ENCODE measurements at regions not wholly inside any gene's neighbourhood (a gene's known extent, or its start where the extent isn't known, plus 50 kb on each side); places are given as distances from the start of the nearest gene placed in this dataset.

- no peak for DNase-seq (ENCODE audit: low spot score)
These were observed 304.5 kb upstream of the FANCL start for GRCh38 chr2:58545300-58546280.

- no peak for DNase-seq (ENCODE audit: low spot score)
These were observed 302.3 kb upstream of the FANCL start for GRCh38 chr2:58543442-58543841.

DNA sequence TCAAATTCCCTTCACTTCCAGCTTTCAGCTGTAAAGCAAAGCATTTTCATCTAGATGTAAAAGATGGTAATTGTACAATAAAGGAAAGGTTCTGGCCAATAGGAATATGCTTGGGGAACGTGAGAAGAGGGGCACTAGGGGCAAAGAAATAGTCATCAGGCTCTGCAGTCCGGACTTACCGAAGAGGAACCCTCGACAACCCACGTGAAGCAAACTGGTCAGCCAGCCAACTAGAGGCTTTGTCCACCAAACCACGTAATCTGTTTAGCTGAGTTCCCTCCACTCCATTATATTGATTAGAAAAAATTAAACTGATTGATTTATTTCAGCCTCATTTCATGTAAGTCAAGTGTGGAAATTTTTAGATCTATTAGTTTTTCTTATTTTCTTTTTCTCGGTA, 300.4 kb upstream of the FANCL start:
- peak; percentile 17 for DNase-seq (ENCODE audit: low spot score)

DNA sequence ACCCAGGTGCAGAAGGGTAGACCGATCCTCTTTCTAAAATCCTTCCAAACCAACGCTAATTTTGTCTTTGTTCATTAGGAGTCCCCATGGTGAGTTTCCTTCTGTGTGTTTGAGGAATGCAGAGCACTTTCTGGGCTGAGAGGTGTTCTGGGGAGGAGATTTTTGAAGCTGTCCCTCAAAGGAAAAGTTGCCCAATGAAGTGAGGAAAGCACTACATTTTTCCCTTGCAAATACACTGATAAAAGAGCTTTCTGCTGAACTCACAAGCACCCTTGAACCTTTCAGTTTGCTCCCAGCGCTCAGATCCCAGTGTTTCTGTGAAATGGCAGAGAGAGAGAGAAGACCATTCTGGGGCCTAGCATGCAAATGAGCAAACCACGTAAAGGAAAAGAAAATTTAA, 299.6 kb upstream of the FANCL start:
- peak; percentile 38 for DNase-seq (ENCODE audit: low spot score)

DNA sequence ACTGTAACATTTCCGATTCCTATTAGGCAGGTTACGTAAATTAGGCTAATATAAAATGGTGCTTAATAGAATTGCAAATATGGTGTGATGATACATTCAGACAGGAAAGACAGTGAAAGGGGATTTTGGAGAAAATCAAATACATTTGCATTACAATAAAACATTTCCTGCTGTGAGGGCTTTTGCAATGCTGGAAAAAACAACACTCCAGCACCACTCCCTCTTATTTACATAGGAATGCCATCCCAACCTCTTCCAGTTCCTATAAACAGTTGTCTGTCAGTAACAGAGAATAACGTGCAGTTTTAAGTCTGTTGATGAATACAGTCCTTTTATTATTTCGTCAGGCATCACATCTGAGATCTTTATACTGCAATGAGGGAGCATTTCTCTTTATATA, 298.8 kb upstream of the FANCL start:
- DNase-seq (ENCODE audit: low spot score): peak; percentile 54

DNA sequence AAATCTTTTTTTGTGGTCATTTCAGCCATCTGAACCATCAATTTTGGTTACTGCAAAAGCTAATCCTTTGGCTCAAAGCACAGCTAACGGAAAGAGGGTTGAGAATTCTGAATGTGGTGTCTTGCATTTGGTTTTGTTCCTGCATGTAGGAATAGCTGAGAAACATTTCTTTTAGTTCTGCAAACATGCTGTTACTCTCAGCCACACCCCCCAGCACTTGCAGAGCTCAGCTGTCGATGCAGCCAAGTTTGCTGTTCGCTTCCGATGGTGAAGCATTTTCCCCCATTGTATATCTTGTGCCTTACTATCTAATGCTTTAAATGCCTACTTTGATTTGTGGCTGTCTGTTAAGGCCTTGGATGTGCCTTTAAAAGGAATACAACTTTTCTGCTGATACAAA, 294.9 kb upstream of the FANCL start:
- DNase-seq (ENCODE audit: low spot score): no peak

- peak; percentile 45 for DNase-seq (ENCODE audit: low spot score)
These were observed 294.1 kb upstream of the FANCL start for GRCh38 chr2:58535182-58535581.

GRCh38 chr2:58533376-58533775, 292.3 kb upstream of the FANCL start:
- DNase-seq (ENCODE audit: low spot score): no peak

GRCh38 chr2:58532641-58533040, 291.5 kb upstream of the FANCL start:
- DNase-seq (ENCODE audit: low spot score): no peak

DNA sequence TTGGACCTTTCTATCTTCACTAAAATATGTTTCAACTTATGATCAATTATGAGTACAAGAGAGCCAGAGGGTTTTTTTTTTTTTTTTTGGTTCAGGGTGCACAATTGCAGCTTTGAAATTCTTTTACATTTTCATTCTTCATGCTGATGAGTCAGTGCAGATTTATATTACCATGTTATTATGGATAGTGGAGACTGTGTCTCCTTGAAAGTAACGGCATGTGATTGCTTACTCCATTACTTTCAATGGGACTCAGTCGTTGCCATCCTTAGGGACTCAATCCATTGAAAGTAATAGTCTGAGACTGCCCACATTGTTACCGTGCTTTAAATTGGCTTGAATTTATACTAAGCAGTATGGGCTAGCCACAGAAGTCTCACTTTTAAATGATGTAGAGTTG, 286.5 kb upstream of the FANCL start:
- DNase-seq (ENCODE audit: low spot score): no peak

DNA sequence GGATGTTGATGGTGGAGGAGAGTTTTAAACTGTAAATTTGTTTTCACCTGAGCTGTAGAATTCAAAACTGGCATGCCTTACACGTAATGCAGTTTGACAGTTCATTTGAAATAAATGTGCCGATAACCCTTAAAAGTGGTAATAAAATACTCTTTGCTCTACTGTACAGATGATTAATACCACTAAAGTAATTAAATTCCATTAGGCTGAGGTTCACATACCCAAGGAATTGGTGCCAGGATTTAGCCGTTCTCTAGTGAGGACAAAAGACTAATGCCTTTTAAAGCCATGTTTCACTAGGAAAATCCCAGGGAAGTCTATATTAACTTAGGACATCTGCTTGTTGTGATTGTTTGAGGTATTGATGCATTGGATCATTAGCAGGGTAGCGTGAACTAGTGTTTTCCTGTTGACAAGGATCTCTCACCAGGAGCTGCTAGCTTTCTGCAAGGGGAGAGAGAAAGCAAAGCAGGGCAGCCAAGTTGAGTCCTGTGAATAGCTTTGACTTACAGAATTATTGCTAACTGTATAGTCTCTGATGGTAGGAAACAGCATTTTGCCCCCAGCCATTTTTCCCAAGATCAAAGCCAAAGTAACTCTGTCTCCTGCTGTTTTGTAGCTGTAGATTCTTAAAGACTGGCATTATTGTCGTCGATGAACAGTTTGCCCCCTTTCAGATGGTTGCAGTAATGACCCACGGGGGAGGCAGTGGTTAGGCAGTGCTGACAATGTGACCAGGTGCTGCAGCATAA, 280.9 kb upstream of the FANCL start:
- DNase-seq (ENCODE audit: low spot score): no peak

DNA sequence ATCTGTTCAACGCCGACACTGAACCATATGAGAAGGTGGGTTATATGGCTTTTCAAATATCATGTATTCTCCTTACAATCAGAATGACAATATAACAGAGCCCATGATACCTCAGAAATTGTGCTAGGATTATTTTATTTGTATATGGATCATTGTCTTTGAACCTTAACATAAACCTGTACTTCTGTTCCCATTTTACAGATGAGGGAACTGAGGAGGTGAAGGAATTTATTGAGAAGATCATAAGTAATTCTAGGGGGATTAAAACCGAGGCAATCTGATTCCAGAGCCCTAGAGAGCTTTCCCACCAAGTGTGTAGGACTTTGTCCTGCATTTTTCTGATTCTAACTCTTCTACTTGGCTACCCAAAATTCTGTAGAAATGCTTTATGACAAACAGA, 279.8 kb upstream of the FANCL start:
- DNase-seq (ENCODE audit: low spot score): no peak

GRCh38 chr2:58517881-58518280, 276.8 kb upstream of the FANCL start:
- DNase-seq (ENCODE audit: low spot score): no peak

DNA sequence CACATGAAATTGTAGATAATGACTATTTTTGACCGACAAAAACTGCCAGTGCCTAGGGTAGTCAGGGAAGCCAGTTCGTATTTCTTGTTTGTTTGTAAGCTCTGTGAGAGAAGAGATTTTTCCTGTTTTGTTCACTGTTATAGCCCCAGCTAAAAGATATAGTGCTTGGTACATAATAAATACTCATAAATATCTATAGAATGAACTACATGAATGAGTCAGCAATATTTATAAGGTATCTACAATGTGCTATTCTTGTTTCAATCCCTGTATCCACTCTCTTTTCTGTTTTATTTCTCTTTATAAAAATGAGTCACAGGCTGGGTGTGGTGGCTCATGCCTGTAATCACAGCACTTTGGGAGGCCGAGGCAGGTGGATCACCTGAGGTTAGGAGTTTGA, 275.6 kb upstream of the FANCL start:
- no peak for DNase-seq (ENCODE audit: low spot score)

DNA sequence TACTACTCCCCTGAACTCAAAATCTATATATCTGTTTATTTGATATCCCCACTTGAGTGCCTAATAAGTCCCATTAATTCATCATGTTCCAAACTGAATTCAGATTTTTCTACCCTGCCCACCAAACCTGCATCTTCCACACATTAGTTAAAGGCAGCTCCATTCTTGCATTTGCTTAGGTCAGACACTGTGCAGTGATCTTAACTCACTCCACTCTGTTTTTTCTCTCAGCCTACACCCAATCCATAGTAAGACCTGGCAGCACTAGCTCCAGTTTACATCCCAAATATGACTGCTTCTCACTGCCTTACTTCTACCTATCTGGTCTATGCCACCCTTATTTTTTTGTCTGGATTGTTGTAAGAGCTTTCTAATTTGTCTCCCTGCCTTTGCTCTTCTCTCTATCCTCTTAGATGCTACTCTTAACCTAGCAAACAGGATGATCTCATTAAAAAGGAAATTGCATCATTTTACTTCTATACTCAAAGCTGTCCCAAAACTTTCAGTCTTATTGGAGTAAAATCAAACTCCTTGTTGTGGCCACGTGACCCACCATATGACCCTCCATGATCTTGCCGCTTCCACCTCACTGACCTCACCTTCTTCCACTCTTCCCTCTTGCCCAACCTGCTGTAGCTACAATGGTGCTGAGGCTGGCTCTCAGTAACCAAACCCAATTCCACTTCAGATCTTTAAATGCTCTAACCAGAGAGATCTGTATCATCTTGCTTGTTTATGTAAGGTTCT, 274.9 kb upstream of the FANCL start:
- DNase-seq (ENCODE audit: low spot score): no peak

GRCh38 chr2:58514252-58514651, 273.1 kb upstream of the FANCL start:
- no peak for DNase-seq (ENCODE audit: low spot score)

- DNase-seq (ENCODE audit: low spot score): no peak
These were observed 271.8 kb upstream of the FANCL start for GRCh38 chr2:58512878-58513277.

- no peak for DNase-seq (ENCODE audit: low spot score)
These were observed 266.9 kb upstream of the FANCL start for GRCh38 chr2:58508006-58508405.

- DNase-seq (ENCODE audit: low spot score): no peak
These were observed 262.8 kb upstream of the FANCL start for GRCh38 chr2:58503918-58504317.

GRCh38 chr2:58502931-58503330, 261.8 kb upstream of the FANCL start:
- no peak for DNase-seq (ENCODE audit: low spot score)

DNA sequence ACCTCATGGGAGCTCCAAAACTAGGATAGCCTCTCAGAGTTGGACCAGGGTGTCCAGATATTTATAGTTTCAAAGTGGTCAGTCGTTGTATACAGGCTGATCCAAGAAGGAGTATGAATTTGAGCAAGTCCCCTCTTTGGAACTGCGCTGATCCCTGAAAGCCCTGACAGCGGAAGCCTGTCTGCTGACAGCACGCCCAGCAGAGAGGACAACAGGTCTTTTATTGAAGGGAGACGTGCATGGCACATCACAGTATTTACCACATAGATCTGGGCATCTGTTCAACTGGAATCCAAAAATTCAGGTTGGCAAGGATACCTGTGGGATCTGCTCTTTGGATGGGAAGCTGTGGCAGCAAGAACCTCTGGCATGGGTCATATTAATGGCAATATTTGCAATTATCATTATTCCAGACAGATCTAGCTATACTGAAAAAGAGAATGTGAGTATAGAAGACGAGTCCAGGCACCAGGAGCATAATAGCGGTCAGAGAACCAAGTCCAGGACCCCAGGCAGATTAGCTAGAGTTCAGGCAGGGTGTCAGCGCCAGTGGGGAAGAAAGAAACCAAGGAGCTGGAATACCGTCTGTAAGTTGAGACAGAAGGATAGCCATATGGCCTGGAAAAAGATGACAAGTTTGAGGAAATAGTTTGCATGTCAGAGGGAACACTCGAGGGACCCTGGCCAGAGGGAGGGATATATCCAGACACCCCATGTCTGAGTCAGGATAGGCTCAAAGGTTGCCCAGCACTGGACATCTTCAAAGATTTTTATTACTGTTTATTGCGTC, 260.4 kb upstream of the FANCL start:
- DNase-seq (ENCODE audit: low spot score): no peak

- DNase-seq (ENCODE audit: low spot score): peak; percentile 43
These were observed 256.0 kb upstream of the FANCL start for GRCh38 chr2:58497168-58497567.

Data from iPS-NIHi11 (cell line).